K562 (cell line): ENCODE measurements at regions not wholly inside any gene's neighbourhood (a gene's known extent, or its start where the extent isn't known, plus 50 kb on each side); places are given as distances from the start of the nearest gene placed in this dataset.

Experiments used
- TF ChIP-seq, protein P1 (sequence below), 3 experiments: IDR thresholded peaks in 2 of 3; conservative IDR thresholded peaks in 1 of 3; 2 replicates each; pipeline ENCODE4 v1.5.1; 2011 to 2012; ENCODE audit warnings: low read length in 3 of 3, mild to moderate bottlenecking in 3 of 3, control low read depth in 2 of 3, improper control_type of control experiment in 1 of 3, inconsistent platforms in 1 of 3, low read depth in 1 of 3, mixed read lengths in 1 of 3, moderate library complexity in 1 of 3; ENCODE audit not compliant: insufficient read depth in 2 of 3
- TF ChIP-seq, protein P2 (sequence below): fragments of 450-650 bp; formaldehyde crosslinking; IDR thresholded peaks from 2 replicates; pipeline ENCODE4 v1.4.0; 2022; ENCODE audit warnings: mild to moderate bottlenecking, moderate library complexity

DNA sequence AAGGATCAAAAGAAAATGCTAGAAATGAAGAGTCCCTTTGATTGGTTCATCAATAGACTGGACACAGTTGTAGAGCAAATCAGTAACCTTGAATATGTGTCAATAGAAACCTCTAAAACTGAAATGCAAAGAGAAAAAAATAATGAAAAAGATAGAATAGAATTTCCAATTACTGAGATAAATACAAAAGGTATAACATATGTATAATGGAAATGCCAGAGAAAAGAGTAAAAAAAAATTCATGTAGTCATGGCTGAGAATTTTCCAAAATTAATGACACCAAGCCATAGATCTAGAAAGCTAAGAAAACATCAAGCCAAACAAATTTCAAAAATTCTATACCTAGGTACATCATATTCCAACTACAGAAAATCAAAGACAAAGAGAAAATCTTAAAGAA lies 62.0 kb upstream of the HGF start:
- TF ChIP-seq, protein P1, sequence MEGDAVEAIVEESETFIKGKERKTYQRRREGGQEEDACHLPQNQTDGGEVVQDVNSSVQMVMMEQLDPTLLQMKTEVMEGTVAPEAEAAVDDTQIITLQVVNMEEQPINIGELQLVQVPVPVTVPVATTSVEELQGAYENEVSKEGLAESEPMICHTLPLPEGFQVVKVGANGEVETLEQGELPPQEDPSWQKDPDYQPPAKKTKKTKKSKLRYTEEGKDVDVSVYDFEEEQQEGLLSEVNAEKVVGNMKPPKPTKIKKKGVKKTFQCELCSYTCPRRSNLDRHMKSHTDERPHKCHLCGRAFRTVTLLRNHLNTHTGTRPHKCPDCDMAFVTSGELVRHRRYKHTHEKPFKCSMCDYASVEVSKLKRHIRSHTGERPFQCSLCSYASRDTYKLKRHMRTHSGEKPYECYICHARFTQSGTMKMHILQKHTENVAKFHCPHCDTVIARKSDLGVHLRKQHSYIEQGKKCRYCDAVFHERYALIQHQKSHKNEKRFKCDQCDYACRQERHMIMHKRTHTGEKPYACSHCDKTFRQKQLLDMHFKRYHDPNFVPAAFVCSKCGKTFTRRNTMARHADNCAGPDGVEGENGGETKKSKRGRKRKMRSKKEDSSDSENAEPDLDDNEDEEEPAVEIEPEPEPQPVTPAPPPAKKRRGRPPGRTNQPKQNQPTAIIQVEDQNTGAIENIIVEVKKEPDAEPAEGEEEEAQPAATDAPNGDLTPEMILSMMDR (IDR thresholded peaks at IDR 0.05 in 2 of 3, conservative IDR thresholded peaks at IDR 0.05 in 1 of 3; ENCODE audit: insufficient read depth in 2 of 3, low read depth in 1 of 3, low read length in 3 of 3), result no peak
- TF ChIP-seq, protein P2, sequence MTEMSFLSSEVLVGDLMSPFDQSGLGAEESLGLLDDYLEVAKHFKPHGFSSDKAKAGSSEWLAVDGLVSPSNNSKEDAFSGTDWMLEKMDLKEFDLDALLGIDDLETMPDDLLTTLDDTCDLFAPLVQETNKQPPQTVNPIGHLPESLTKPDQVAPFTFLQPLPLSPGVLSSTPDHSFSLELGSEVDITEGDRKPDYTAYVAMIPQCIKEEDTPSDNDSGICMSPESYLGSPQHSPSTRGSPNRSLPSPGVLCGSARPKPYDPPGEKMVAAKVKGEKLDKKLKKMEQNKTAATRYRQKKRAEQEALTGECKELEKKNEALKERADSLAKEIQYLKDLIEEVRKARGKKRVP (CRISPR knock-in tag), result no peak
